Upper lobe of left lung (tissue), 6 donors: ENCODE measurements at regions not wholly inside any gene's neighbourhood (a gene's known extent, or its start where the extent isn't known, plus 50 kb on each side); places are given as distances from the start of the nearest gene placed in this dataset.

Source experiments
- ATAC-seq, 2 donors: fragments of 200-7000 bp; cut with Tn5 transposase; one replicate each; pipeline ENCODE4 v1.9.1; 2022; ENCODE audit warnings: mild to moderate bottlenecking in 2 of 2, moderate library complexity in 2 of 2; ENCODE audit not compliant: low FRiP score in 2 of 2
- DNase-seq, 2 donors: peaks; one replicate each; pipeline ENCODE4 v3.0.0-alpha.2; 2019 to 2020
- H3K27ac ChIP-seq, 4 donors: fragments of 200-600 bp; sonication (generic); one replicate each; pipeline ENCODE4 v1.5.1; 2016 to 2019
- H3K27me3 ChIP-seq, 4 donors: fragments of 200-600 bp; sonication (generic); one replicate each; pipeline ENCODE4 v1.5.1; 2017 to 2019
- H3K36me3 ChIP-seq, 4 donors: fragments of 200-600 bp; sonication (generic); one replicate each; pipeline ENCODE4 v1.5.1; 2016 to 2019
- H3K4me1 ChIP-seq, 4 donors: fragments of 200-600 bp; sonication (generic); one replicate each; pipeline ENCODE4 v1.5.1; 2018 to 2019
- H3K4me3 ChIP-seq, 4 donors: fragments of 200-600 bp; sonication (generic); one replicate each; pipeline ENCODE4 v1.5.1; 2017 to 2019; ENCODE audit warnings: mild to moderate bottlenecking in 2 of 4, moderate library complexity in 1 of 4
- H3K9me3 ChIP-seq, 4 donors: fragments of 200-600 bp; sonication (generic); one replicate each; pipeline ENCODE4 v1.5.1; 2018 to 2019
- EP300 ChIP-seq, 4 donors: sonication (generic); formaldehyde crosslinking; IDR thresholded peaks; one replicate each; pipeline ENCODE4 v1.5.1; 2017; ENCODE audit warnings: antibody characterized with exemption in 4 of 4, control low read depth in 2 of 4
- POLR2A ChIP-seq, 4 donors: fragments of 450-650 bp; IDR thresholded peaks; one replicate each; pipeline ENCODE4 v1.5.1; 2016 to 2017; ENCODE audit warnings: antibody characterized with exemption in 4 of 4, mild to moderate bottlenecking in 2 of 4
- POLR2AphosphoS5 ChIP-seq, 2 donors: sonication (generic); formaldehyde crosslinking; IDR thresholded peaks; one replicate each; pipeline ENCODE4 v1.5.1; 2017; ENCODE audit warnings: antibody characterized with exemption in 2 of 2
- WGBS, 2 donors: methylation state at CpG; one replicate each; pipeline ENCODE4 v1.1.5; 2017 to 2018; 5-methylcytosine and 5-hydroxymethylcytosine counted together
- TF ChIP-seq, protein P1 (sequence below), 6 experiments: fragments of 450-650 bp in 4 of 6; fragments of 200-600 bp in 2 of 6; sonication (generic) in 2 of 6; IDR thresholded peaks; one replicate each; pipeline ENCODE4 v1.5.1; 2016 to 2019; ENCODE audit warnings: antibody characterized with exemption in 6 of 6
- donor health status: DM: no; HTN: no; CAD: no; lungs with moderate emphysema.
- donor health status: DM: no; HTN: yes; CAD: no; lungs with severe emphysema.

DNA sequence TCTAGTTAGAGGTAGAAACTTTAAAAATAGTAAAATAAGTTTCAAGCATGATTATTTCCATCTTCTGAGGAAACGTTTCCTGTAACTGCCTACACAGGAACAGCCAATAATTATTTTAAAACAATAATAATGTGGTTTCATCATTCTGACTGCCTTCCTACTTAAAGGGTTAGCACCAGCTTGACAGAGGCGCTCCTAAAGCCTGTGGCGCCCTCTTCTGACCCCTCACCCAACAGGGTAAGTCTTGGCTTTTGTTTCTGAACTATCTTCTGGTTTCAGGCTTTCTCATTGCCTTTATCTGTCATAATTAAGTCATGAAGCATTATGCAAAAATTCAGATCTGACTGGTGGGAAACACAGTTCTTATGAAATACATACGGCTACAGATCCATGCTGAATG lies 96.7 kb downstream of the ITM2A start:
- DNase-seq (no peak), ATAC-seq (no peak)
- H3K36me3 ChIP-seq: no peaks in the 10 kb centered on the region
- WGBS, 2 donors: 8 to 13% methylated on average over 4 of the region's 4 CpGs
- no peaks in the 10 kb centered on the region for H3K4me1 ChIP-seq
- H3K27ac ChIP-seq: no peak overlapping the region
- H3K9me3 ChIP-seq: no peaks in the 10 kb centered on the region
- no peaks in the 10 kb centered on the region for H3K27me3 ChIP-seq
- TF ChIP-seq POLR2A (IDR thresholded peaks at IDR 0.05): no peak
- TF ChIP-seq, protein P1, sequence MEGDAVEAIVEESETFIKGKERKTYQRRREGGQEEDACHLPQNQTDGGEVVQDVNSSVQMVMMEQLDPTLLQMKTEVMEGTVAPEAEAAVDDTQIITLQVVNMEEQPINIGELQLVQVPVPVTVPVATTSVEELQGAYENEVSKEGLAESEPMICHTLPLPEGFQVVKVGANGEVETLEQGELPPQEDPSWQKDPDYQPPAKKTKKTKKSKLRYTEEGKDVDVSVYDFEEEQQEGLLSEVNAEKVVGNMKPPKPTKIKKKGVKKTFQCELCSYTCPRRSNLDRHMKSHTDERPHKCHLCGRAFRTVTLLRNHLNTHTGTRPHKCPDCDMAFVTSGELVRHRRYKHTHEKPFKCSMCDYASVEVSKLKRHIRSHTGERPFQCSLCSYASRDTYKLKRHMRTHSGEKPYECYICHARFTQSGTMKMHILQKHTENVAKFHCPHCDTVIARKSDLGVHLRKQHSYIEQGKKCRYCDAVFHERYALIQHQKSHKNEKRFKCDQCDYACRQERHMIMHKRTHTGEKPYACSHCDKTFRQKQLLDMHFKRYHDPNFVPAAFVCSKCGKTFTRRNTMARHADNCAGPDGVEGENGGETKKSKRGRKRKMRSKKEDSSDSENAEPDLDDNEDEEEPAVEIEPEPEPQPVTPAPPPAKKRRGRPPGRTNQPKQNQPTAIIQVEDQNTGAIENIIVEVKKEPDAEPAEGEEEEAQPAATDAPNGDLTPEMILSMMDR (IDR thresholded peaks at IDR 0.05): peak in 1 of 6 experiments; percentile 9
- H3K4me3 ChIP-seq: no peak overlapping the region

GRCh38 chrX:79268788-79269187 lies 98.3 kb downstream of the ITM2A start:
- Histone ChIP-seq H3K27ac (no peak overlapping the region), H3K36me3 (no peaks in the 10 kb centered on the region), H3K4me1 (no peaks in the 10 kb centered on the region), H3K9me3 (no peaks in the 10 kb centered on the region), H3K4me3 (no peak overlapping the region), H3K27me3 (no peaks in the 10 kb centered on the region)
- ATAC-seq (no peak), DNase-seq (no peak)
- TF ChIP-seq, protein P1 (IDR thresholded peaks at IDR 0.05): no peak
- TF ChIP-seq POLR2A (IDR thresholded peaks at IDR 0.05): no peak
- TF ChIP-seq EP300 (IDR thresholded peaks at IDR 0.05): no peak
- TF ChIP-seq POLR2AphosphoS5 (IDR thresholded peaks at IDR 0.05): no peak
- WGBS, 2 donors: 53 to 65% methylated on average over 2 of the region's 2 CpGs

DNA sequence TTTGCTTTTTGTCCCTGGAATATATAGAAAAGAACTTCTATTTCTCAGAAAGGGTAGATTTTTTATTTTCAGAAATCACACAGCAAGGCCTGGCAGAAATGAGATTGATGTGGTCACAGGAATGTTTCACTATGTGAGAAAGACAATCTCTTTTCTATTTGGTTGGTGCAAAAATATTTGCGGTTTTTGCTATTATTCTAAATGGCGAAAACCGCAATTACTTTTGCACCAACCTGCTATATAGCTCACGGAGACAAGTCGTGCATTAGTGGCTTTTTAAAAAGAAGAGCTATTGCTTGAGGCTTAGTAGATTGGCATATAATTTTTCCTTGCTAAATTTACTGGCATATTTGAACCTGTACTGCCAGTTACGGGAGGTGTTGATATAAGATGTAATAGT lies 100.4 kb downstream of the ITM2A start:
- no peaks in the 10 kb centered on the region for H3K4me1 ChIP-seq
- WGBS, 2 donors: 67 to 92% methylated on average over 6 of the region's 6 CpGs
- no peak for DNase-seq
- no peak overlapping the region for H3K27ac ChIP-seq
- H3K27me3 ChIP-seq: no peaks in the 10 kb centered on the region
- no peak overlapping the region for H3K4me3 ChIP-seq
- H3K9me3 ChIP-seq: no peaks in the 10 kb centered on the region
- ATAC-seq: no peak
- no peaks in the 10 kb centered on the region for H3K36me3 ChIP-seq
- TF ChIP-seq POLR2AphosphoS5 (IDR thresholded peaks at IDR 0.05) (no peak), POLR2A (IDR thresholded peaks at IDR 0.05) (no peak)

DNA sequence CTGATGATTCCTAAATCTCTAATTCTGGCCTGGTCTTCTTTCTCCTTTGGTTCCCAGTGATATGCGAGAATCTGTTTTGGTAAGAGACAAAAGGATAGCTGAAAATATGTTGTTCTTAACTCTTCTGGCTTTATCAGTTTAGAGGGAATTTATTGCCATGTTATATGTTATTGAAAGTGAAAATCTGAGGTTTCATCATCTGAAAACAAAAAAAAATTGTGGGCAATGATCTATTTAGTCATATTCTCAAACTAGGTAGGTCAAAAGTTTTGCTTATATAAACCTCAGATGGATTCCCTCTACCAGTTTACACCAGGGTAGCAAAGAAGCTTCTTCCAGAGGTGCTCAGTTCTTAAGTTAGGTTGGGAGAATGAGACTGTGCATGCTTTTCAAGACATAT lies 103.6 kb downstream of the ITM2A start:
- Histone ChIP-seq H3K36me3 (no peaks in the 10 kb centered on the region), H3K27ac (no peak overlapping the region), H3K27me3 (no peaks in the 10 kb centered on the region), H3K9me3 (no peaks in the 10 kb centered on the region), H3K4me3 (no peak overlapping the region), H3K4me1 (no peaks in the 10 kb centered on the region)
- DNase-seq (no peak), ATAC-seq (no peak)
- WGBS, 2 donors: 94 to 97% methylated on average over 1 of the region's 1 CpG
- TF ChIP-seq EP300 (IDR thresholded peaks at IDR 0.05) (no peak), POLR2AphosphoS5 (IDR thresholded peaks at IDR 0.05) (no peak), POLR2A (IDR thresholded peaks at IDR 0.05) (no peak)
- TF ChIP-seq, protein P1 (IDR thresholded peaks at IDR 0.05): no peak

DNA sequence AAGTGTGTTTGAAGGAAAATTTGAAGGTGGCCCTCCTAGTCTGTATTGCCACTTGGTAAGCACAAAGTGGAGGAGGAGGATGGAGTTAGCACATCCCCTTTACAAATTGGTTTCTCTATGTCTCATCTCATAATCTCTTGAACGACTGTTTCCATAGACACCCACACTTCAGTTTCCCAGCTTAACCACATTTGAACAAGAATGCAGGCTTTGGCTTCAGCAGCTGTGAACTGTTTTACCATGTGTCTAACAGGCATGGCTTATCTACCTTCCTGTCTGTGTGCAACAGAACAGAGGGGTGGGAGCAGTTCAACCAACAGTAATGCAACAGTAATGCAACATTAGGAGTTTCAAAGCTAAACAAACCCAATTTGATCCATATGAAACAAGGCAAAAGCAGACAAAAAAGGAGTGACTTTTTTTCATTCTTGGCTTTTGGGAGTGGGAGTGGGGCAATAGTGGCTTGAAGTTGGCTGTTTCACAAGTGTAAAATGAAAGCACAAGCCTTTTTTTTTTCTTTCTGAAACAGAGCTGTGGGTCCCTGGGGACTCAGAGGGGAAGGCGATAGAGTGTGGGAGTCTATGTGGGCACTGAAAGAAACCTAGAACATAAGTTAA lies 108.0 kb downstream of the ITM2A start:
- Histone ChIP-seq H3K27ac (no peak overlapping the region), H3K4me3 (no peak overlapping the region), H3K36me3 (no peaks in the 10 kb centered on the region), H3K9me3 (no peaks in the 10 kb centered on the region), H3K4me1 (no peaks in the 10 kb centered on the region), H3K27me3 (no peaks in the 10 kb centered on the region)
- 23 to 44% methylated on average over 2 of the region's 2 CpGs for WGBS, 2 donors
- ATAC-seq (no peak), DNase-seq (no peak)
- TF ChIP-seq EP300 (IDR thresholded peaks at IDR 0.05) (no peak), POLR2AphosphoS5 (IDR thresholded peaks at IDR 0.05) (no peak), POLR2A (IDR thresholded peaks at IDR 0.05) (no peak)
- TF ChIP-seq, protein P1 (IDR thresholded peaks at IDR 0.05): no peak
